K562 (cell line): ENCODE measurements at regions not wholly inside any gene's neighbourhood (a gene's known extent, or its start where the extent isn't known, plus 50 kb on each side); places are given as distances from the start of the nearest gene placed in this dataset.

ENCODE experiments used
- CBX8 ChIP-seq: fragments of 200-600 bp; sonication (generic); IDR thresholded peaks from 2 replicates; pipeline ENCODE4 v1.6.1; 2012; ENCODE audit warnings: borderline replicate concordance, mixed run types, low read depth, mild to moderate bottlenecking, moderate library complexity, mixed read lengths, low read length, control low read depth, inconsistent platforms; ENCODE audit not compliant: poor library complexity, severe bottlenecking; ENCODE audit errors: extremely low read depth
- SLC30A9 ChIP-seq: fragments of 250-450 bp; sonication (Bioruptor Pico); IDR thresholded peaks from 2 replicates; pipeline ENCODE4 v1.8.0; 2022; ENCODE audit warnings: mild to moderate bottlenecking, moderate library complexity
- STAT5A ChIP-seq: IDR thresholded peaks from 2 replicates; pipeline ENCODE4 v1.6.1; 2012; ENCODE audit warnings: low read length, inconsistent platforms, borderline replicate concordance
- TSHZ1 ChIP-seq: fragments of 250-450 bp; sonication (Bioruptor Pico); IDR thresholded peaks from 2 replicates; pipeline ENCODE4 v1.4.0; 2020; ENCODE audit warnings: mild to moderate bottlenecking, moderate library complexity
- ZNF318 ChIP-seq, 2 experiments: fragments of 450-650 bp; IDR thresholded peaks; 2 replicates each; pipeline ENCODE4 v1.6.1; 2016; ENCODE audit warnings: mild to moderate bottlenecking in 2 of 2, borderline replicate concordance in 1 of 2, low read depth in 1 of 2, moderate library complexity in 1 of 2

GRCh38 chr7:8938044-8938805 lies 504.8 kb downstream of the NXPH1 start (continued):
- no peak for TF ChIP-seq ZNF318 (IDR thresholded peaks at IDR 0.05; ENCODE audit: borderline replicate concordance in 1 of 2, low read depth in 1 of 2)
- no peak for TF ChIP-seq CBX8
- TF ChIP-seq STAT5A, result no peak
- no peak for TF ChIP-seq SLC30A9 (CRISPR knock-in tag)
- no peak for TF ChIP-seq TSHZ1 (CRISPR knock-in tag)
- TF ChIP-seq, all 486 proteins: peak for 0
